H1 (cell line): ENCODE measurements at regions not wholly inside any gene's neighbourhood (a gene's known extent, or its start where the extent isn't known, plus 50 kb on each side); places are given as distances from the start of the nearest gene placed in this dataset.

ENCODE experiments used
- BACH1 ChIP-seq: IDR thresholded peaks from 2 replicates; pipeline ENCODE4 v1.6.1; 2012; ENCODE audit warnings: low read length, improper control_type of control experiment
- CHD2 ChIP-seq: IDR thresholded peaks from 2 replicates; pipeline ENCODE4 v1.6.1; 2012; ENCODE audit warnings: low read length, improper control_type of control experiment
- MAX ChIP-seq: IDR thresholded peaks from 2 replicates; pipeline ENCODE4 v1.6.1; 2012; ENCODE audit warnings: inconsistent platforms
- NANOG ChIP-seq: IDR thresholded peaks from 2 replicates; pipeline ENCODE4 v1.6.1; 2011; ENCODE audit warnings: low read length, low read depth, mild to moderate bottlenecking, inconsistent platforms; ENCODE audit not compliant: insufficient read depth, poor library complexity, severe bottlenecking
- TEAD4 ChIP-seq: IDR thresholded peaks from 2 replicates; pipeline ENCODE4 v1.6.1; 2012; ENCODE audit warnings: low read depth, low read length, inconsistent platforms, mixed read lengths

GRCh38 chr4:4779054-4779453 is 80.4 kb upstream of the MSX1 start (continued):
- TF ChIP-seq MAX (no peak), BACH1 (no peak), TEAD4 (no peak), NANOG (no peak), CHD2 (no peak)
